Gastroesophageal sphincter (tissue), 4 donors: ENCODE measurements at regions not wholly inside any gene's neighbourhood (a gene's known extent, or its start where the extent isn't known, plus 50 kb on each side); places are given as distances from the start of the nearest gene placed in this dataset.

ENCODE experiments used
- ATAC-seq: fragments of 150-250 bp; one replicate; pipeline ENCODE4 v1.9.1; 2016; ENCODE audit warnings: mild to moderate bottlenecking, moderate library complexity
- H3K27ac ChIP-seq, 4 donors: fragments of 200-600 bp; sonication (generic) in 3 of 4; 1 replicate in 3 of 4; 2 replicates in 1 of 4; pipeline ENCODE4 v1.5.1; 2016 to 2019
- H3K27me3 ChIP-seq: fragments of 200-600 bp; sonication (generic); one replicate; pipeline ENCODE4 v1.5.1; 2019
- H3K36me3 ChIP-seq, 2 donors: fragments of 200-600 bp; sonication (generic); one replicate each; pipeline ENCODE4 v1.5.1; 2019; ENCODE audit warnings: control low read depth in 1 of 2
- H3K4me1 ChIP-seq, 3 donors: fragments of 200-600 bp; sonication (generic); 1 replicate in 2 of 3; 2 replicates in 1 of 3; pipeline ENCODE4 v1.5.1; 2016 to 2019; ENCODE audit warnings: control low read depth in 2 of 3
- H3K4me3 ChIP-seq, 2 donors: fragments of 200-600 bp; sonication (generic); one replicate each; pipeline ENCODE4 v1.5.1; 2019; ENCODE audit warnings: mild to moderate bottlenecking in 1 of 2, moderate library complexity in 1 of 2
- H3K9me3 ChIP-seq, 3 donors: fragments of 200-600 bp; sonication (generic); one replicate each; pipeline ENCODE4 v1.5.1; 2017 to 2019; ENCODE audit warnings: control low read depth in 2 of 3
- CTCF ChIP-seq, 4 experiments: fragments of 200-600 bp in 2 of 4; fragments of 450-650 bp in 2 of 4; sonication (generic) in 1 of 4; IDR thresholded peaks; one replicate each; pipeline ENCODE4 v1.5.1; 2017 to 2019; ENCODE audit warnings: antibody characterized with exemption in 4 of 4, mild to moderate bottlenecking in 2 of 4, moderate library complexity in 2 of 4
- EP300 ChIP-seq: sonication (generic); formaldehyde crosslinking; IDR thresholded peaks from one replicate; pipeline ENCODE4 v1.6.1; 2017; ENCODE audit warnings: antibody characterized with exemption, mild to moderate bottlenecking
- POLR2A ChIP-seq, 2 donors: fragments of 450-650 bp; IDR thresholded peaks; one replicate each; pipeline ENCODE4 v1.6.1; 2017; ENCODE audit warnings: antibody characterized with exemption in 2 of 2, mild to moderate bottlenecking in 2 of 2, moderate library complexity in 1 of 2
- POLR2AphosphoS5 ChIP-seq: sonication (generic); formaldehyde crosslinking; IDR thresholded peaks from one replicate; pipeline ENCODE4 v1.6.1; 2017; ENCODE audit warnings: antibody characterized with exemption
- WGBS, 2 donors: methylation state at CpG; one replicate each; pipeline ENCODE4 v1.1.5; 2018; ENCODE audit warnings: low coverage in 1 of 2; 5-methylcytosine and 5-hydroxymethylcytosine counted together

- Histone ChIP-seq H3K27me3 (no peaks in the 10 kb centered on the region), H3K27ac (no peak overlapping the region), H3K9me3 (peaks cover 0 to 4% (median 0%) of the 10 kb centered on the region in 3 donors), H3K36me3 (no peaks in the 10 kb centered on the region), H3K4me3 (no peak overlapping the region), H3K4me1 (peaks cover 0 to 13% (median 0%) of the 10 kb centered on the region in 3 donors)
- WGBS, 2 donors = 100% methylated on average over 1 of the region's 1 CpG
- ATAC-seq = no peak
- TF ChIP-seq POLR2AphosphoS5 (no peak), CTCF (IDR thresholded peaks at IDR 0.05) (no peak), POLR2A (IDR thresholded peaks at IDR 0.05) (no peak), EP300 (no peak)
Observed at GRCh38 chr5:124461157-124461556, 285.3 kb downstream of the ZNF608 start.

- H3K27ac ChIP-seq = no peak overlapping the region
- peaks cover 0 to 4% (median 0%) of the 10 kb centered on the region in 3 donors for H3K9me3 ChIP-seq
- H3K4me1 ChIP-seq = peaks cover 0 to 13% (median 0%) of the 10 kb centered on the region in 3 donors
- H3K27me3 ChIP-seq = no peaks in the 10 kb centered on the region
- H3K36me3 ChIP-seq = no peaks in the 10 kb centered on the region
- ATAC-seq = no peak
- TF ChIP-seq POLR2AphosphoS5 (no peak), EP300 (no peak), CTCF (IDR thresholded peaks at IDR 0.05) (no peak), POLR2A (IDR thresholded peaks at IDR 0.05) (no peak)
- 43 to 65% methylated on average over 2 to 3 of the region's 3 CpGs for WGBS, 2 donors
- H3K4me3 ChIP-seq = no peak overlapping the region
Observed at GRCh38 chr5:124460642-124461041, 285.8 kb downstream of the ZNF608 start.

GRCh38 chr5:124459984-124460383 is 286.5 kb downstream of the ZNF608 start:
- H3K27me3 ChIP-seq = no peaks in the 10 kb centered on the region
- no peaks in the 10 kb centered on the region for H3K36me3 ChIP-seq
- peak; percentile 43 for ATAC-seq
- H3K9me3 ChIP-seq = peaks cover 0 to 4% (median 0%) of the 10 kb centered on the region in 3 donors
- 58 to 63% methylated on average over 2 to 4 of the region's 6 CpGs for WGBS, 2 donors
- TF ChIP-seq CTCF (IDR thresholded peaks at IDR 0.05) = no peak
- TF ChIP-seq POLR2A (IDR thresholded peaks at IDR 0.05) = no peak
- TF ChIP-seq EP300 = no peak
- TF ChIP-seq POLR2AphosphoS5 = no peak
- H3K4me1 ChIP-seq = peaks cover 0 to 13% (median 0%) of the 10 kb centered on the region in 3 donors
- no peak overlapping the region for H3K4me3 ChIP-seq
- no peak overlapping the region for H3K27ac ChIP-seq

DNA sequence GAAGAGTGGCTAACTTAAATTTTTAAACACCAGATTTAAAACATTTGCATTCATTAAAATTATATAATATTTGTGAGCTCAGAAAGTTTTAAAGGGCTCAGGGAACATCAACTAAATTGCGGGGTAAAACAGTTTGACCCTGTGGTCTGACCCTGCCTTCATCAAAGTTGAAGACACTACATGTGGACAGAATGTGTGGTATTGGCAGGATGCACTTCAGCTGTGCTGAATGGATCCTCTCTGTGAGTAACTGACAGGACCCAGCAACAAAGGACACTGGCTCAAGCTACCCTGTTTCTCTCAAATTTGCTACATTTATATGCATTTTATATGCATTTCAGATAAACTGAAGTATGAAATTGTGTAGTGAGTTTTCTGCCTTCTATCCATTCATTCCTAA is 288.5 kb downstream of the ZNF608 start:
- no peak for ATAC-seq
- Histone ChIP-seq H3K4me3 (no peak overlapping the region), H3K4me1 (peaks cover 0 to 13% (median 0%) of the 10 kb centered on the region in 3 donors), H3K36me3 (no peaks in the 10 kb centered on the region), H3K27ac (no peak overlapping the region), H3K27me3 (no peaks in the 10 kb centered on the region), H3K9me3 (peaks cover 0 to 4% (median 0%) of the 10 kb centered on the region in 3 donors)
- 53 to 91% methylated on average over 1 of the region's 1 CpG for WGBS, 2 donors
- TF ChIP-seq EP300 (no peak), CTCF (IDR thresholded peaks at IDR 0.05) (no peak), POLR2AphosphoS5 (no peak), POLR2A (IDR thresholded peaks at IDR 0.05) (no peak)

GRCh38 chr5:124457101-124457500 is 289.3 kb downstream of the ZNF608 start:
- 83 to 100% methylated on average over 2 to 3 of the region's 5 CpGs for WGBS, 2 donors
- H3K4me1 ChIP-seq = peaks cover 0 to 12% (median 0%) of the 10 kb centered on the region in 3 donors
- TF ChIP-seq POLR2A (IDR thresholded peaks at IDR 0.05) = no peak
- TF ChIP-seq POLR2AphosphoS5 = no peak
- no peak for TF ChIP-seq CTCF (IDR thresholded peaks at IDR 0.05)
- no peak for TF ChIP-seq EP300
- peaks cover 0 to 4% (median 0%) of the 10 kb centered on the region in 3 donors for H3K9me3 ChIP-seq
- H3K27me3 ChIP-seq = no peaks in the 10 kb centered on the region
- no peak overlapping the region for H3K27ac ChIP-seq
- H3K36me3 ChIP-seq = no peaks in the 10 kb centered on the region
- ATAC-seq = no peak
- no peak overlapping the region for H3K4me3 ChIP-seq
